IPS DF 6.9 (cell line): ENCODE measurements at regions not wholly inside any gene's neighbourhood (a gene's known extent, or its start where the extent isn't known, plus 50 kb on each side); places are given as distances from the start of the nearest gene placed in this dataset.

ENCODE experiments used
- DNase-seq: peaks from one replicate; pipeline ENCODE4 v3.0.0-alpha.2; 2013; ENCODE audit warnings: low read depth, low spot score
- H3K27ac ChIP-seq: one replicate; pipeline ENCODE4 v1.5.1; 2013; ENCODE audit warnings: low read length, control low read depth
- H3K27me3 ChIP-seq: 2 replicates; pipeline ENCODE4 v1.6.1; 2013; ENCODE audit warnings: mild to moderate bottlenecking, low read length; ENCODE audit not compliant: control insufficient read depth, insufficient read depth
- H3K36me3 ChIP-seq: 2 replicates; pipeline ENCODE4 v1.6.1; 2013; ENCODE audit warnings: low read length; ENCODE audit not compliant: control insufficient read depth, insufficient read depth
- H3K4me1 ChIP-seq: 2 replicates; pipeline ENCODE4 v1.6.1; 2013; ENCODE audit warnings: low read length; ENCODE audit not compliant: control insufficient read depth, insufficient read depth
- H3K4me3 ChIP-seq: 2 replicates; pipeline ENCODE4 v1.5.1; 2013; ENCODE audit warnings: mild to moderate bottlenecking, low read length
- H3K9me3 ChIP-seq: 2 replicates; pipeline ENCODE4 v1.6.1; 2013; ENCODE audit warnings: low read length, inconsistent platforms; ENCODE audit not compliant: control insufficient read depth, insufficient read depth
- WGBS: extraction: QIAGEN DNeasy Blood & Tissue Kit; methylation state at CpG from one replicate; pipeline ENCODE4 v1.1.7; 2013; ENCODE audit warnings: mixed read lengths, missing lambda C conversion rate; ENCODE audit not compliant: insufficient read length, insufficient coverage; 5-methylcytosine and 5-hydroxymethylcytosine counted together

- no peaks in the 10 kb centered on the region for H3K9me3 ChIP-seq
- peaks cover 5% of the 10 kb centered on the region; the same call in 1 of the 2 replicates for H3K4me1 ChIP-seq
- no peak overlapping the region for H3K4me3 ChIP-seq
- H3K27ac ChIP-seq, result no peak overlapping the region
- no CpG with 5 or more reads among the region's 6 CpGs for WGBS
- H3K36me3 ChIP-seq, result no peaks in the 10 kb centered on the region
- no peak for DNase-seq
- no peaks in the 10 kb centered on the region for H3K27me3 ChIP-seq
Observed at GRCh38 chr5:14956423-14957046, 85.0 kb upstream of the ANKH start.

- peaks cover 5% of the 10 kb centered on the region; the same call in 1 of the 2 replicates for H3K4me1 ChIP-seq
- H3K27ac ChIP-seq, result no peak overlapping the region
- H3K9me3 ChIP-seq, result no peaks in the 10 kb centered on the region
- no peak overlapping the region for H3K4me3 ChIP-seq
- no peaks in the 10 kb centered on the region for H3K27me3 ChIP-seq
- H3K36me3 ChIP-seq, result no peaks in the 10 kb centered on the region
- DNase-seq, result no peak
- WGBS, result no CpG with 5 or more reads among the region's 9 CpGs
Observed at GRCh38 chr5:14954616-14955343, 83.2 kb upstream of the ANKH start.

- Histone ChIP-seq H3K9me3 (no peaks in the 10 kb centered on the region), H3K27me3 (no peaks in the 10 kb centered on the region), H3K27ac (no peak overlapping the region), H3K36me3 (no peaks in the 10 kb centered on the region), H3K4me1 (peaks cover 5% of the 10 kb centered on the region; the same call in 1 of the 2 replicates), H3K4me3 (no peak overlapping the region)
- DNase-seq, result no peak
- WGBS, result no CpG with 5 or more reads among the region's 1 CpG
Observed at GRCh38 chr5:14954216-14954615, 82.6 kb upstream of the ANKH start.

GRCh38 chr5:14953075-14953607, 81.6 kb upstream of the ANKH start:
- Histone ChIP-seq H3K4me3 (no peak overlapping the region), H3K27ac (no peak overlapping the region), H3K27me3 (no peaks in the 10 kb centered on the region), H3K4me1 (peaks cover 5% of the 10 kb centered on the region; the same call in 1 of the 2 replicates), H3K9me3 (no peaks in the 10 kb centered on the region), H3K36me3 (no peaks in the 10 kb centered on the region)
- no CpG with 5 or more reads among the region's 8 CpGs for WGBS
- DNase-seq, result no peak

- DNase-seq, result no peak
- Histone ChIP-seq H3K27me3 (no peaks in the 10 kb centered on the region), H3K4me1 (no peaks in the 10 kb centered on the region), H3K36me3 (no peaks in the 10 kb centered on the region), H3K9me3 (no peaks in the 10 kb centered on the region), H3K4me3 (no peak overlapping the region), H3K27ac (no peak overlapping the region)
- no CpG with 5 or more reads among the region's 4 CpGs for WGBS
Observed at GRCh38 chr5:14948383-14948782, 76.8 kb upstream of the ANKH start.

GRCh38 chr5:14946815-14947620, 75.4 kb upstream of the ANKH start:
- no peaks in the 10 kb centered on the region for H3K4me1 ChIP-seq
- H3K27me3 ChIP-seq, result no peaks in the 10 kb centered on the region
- no peak for DNase-seq
- WGBS, result no CpG with 5 or more reads among the region's 4 CpGs
- H3K4me3 ChIP-seq, result no peak overlapping the region
- no peak overlapping the region for H3K27ac ChIP-seq
- H3K36me3 ChIP-seq, result no peaks in the 10 kb centered on the region
- H3K9me3 ChIP-seq, result no peaks in the 10 kb centered on the region

- Histone ChIP-seq H3K27me3 (no peaks in the 10 kb centered on the region), H3K36me3 (no peaks in the 10 kb centered on the region), H3K4me3 (no peak overlapping the region), H3K27ac (no peak overlapping the region), H3K4me1 (no peaks in the 10 kb centered on the region), H3K9me3 (no peaks in the 10 kb centered on the region)
- WGBS, result no CpG with 5 or more reads among the region's 3 CpGs
- DNase-seq, result no peak
Observed at GRCh38 chr5:14945450-14945849, 73.9 kb upstream of the ANKH start.

- no peaks in the 10 kb centered on the region for H3K27me3 ChIP-seq
- no peaks in the 10 kb centered on the region for H3K4me1 ChIP-seq
- H3K27ac ChIP-seq, result no peak overlapping the region
- no peak overlapping the region for H3K4me3 ChIP-seq
- WGBS, result no CpG with 5 or more reads among the region's 3 CpGs
- no peak for DNase-seq
- no peaks in the 10 kb centered on the region for H3K9me3 ChIP-seq
- no peaks in the 10 kb centered on the region for H3K36me3 ChIP-seq
Observed at GRCh38 chr5:14944996-14945395, 73.4 kb upstream of the ANKH start.

GRCh38 chr5:14944350-14944739, 72.8 kb upstream of the ANKH start:
- no peaks in the 10 kb centered on the region for H3K27me3 ChIP-seq
- no peak overlapping the region for H3K4me3 ChIP-seq
- DNase-seq, result no peak
- no peak overlapping the region for H3K27ac ChIP-seq
- no CpG with 5 or more reads among the region's 4 CpGs for WGBS
- no peaks in the 10 kb centered on the region for H3K9me3 ChIP-seq
- no peaks in the 10 kb centered on the region for H3K36me3 ChIP-seq
- no peaks in the 10 kb centered on the region for H3K4me1 ChIP-seq

- no peaks in the 10 kb centered on the region for H3K9me3 ChIP-seq
- H3K4me3 ChIP-seq, result no peak overlapping the region
- H3K27me3 ChIP-seq, result 0 out of 2 replicates have a peak, but pooled peaks cover 2% of the 10 kb centered on the region
- no peak overlapping the region for H3K27ac ChIP-seq
- H3K4me1 ChIP-seq, result no peaks in the 10 kb centered on the region
- no peak for DNase-seq
- H3K36me3 ChIP-seq, result no peaks in the 10 kb centered on the region
Observed at GRCh38 chr5:14942212-14942611, 70.6 kb upstream of the ANKH start.
